ENCODE measurements at regions not wholly inside any gene's neighbourhood (a gene's known extent, or its start where the extent isn't known, plus 50 kb on each side); places are given as distances from the start of the nearest gene placed in this dataset.

GRCh38 chr22:27636716-27637508 is 164.6 kb downstream of the MN1 start:
- Histone ChIP-seq H3K4me3 (replicated peaks in 1 of 3) (no peak overlapping the region), H3K36me3 (no peaks in the 10 kb centered on the region), H3K4me1 (no peaks in the 10 kb centered on the region), H3K27ac (no peak overlapping the region), H3K9me3 (no peaks in the 10 kb centered on the region), H3K27me3 (peaks cover under 1% of the 10 kb centered on the region)
- 78 to 83% methylated on average over 5 to 10 of the region's 10 CpGs for WGBS, 2 donors
- no peak for DNase-seq
- intact Hi-C loops (cut with DNase I): no loop called here
- no peak for TF ChIP-seq CTCF (IDR thresholded peaks at IDR 0.05)
- no peak for TF ChIP-seq POLR2A (IDR thresholded peaks at IDR 0.05)

- Histone ChIP-seq H3K9me3 (no peaks in the 10 kb centered on the region), H3K36me3 (no peaks in the 10 kb centered on the region), H3K27ac (no peak overlapping the region), H3K27me3 (peaks cover 3% of the 10 kb centered on the region), H3K4me3 (replicated peaks in 1 of 3) (no peak overlapping the region), H3K4me1 (no peaks in the 10 kb centered on the region)
- no peak for DNase-seq
- WGBS, 2 donors: 81 to 88% methylated on average over 3 of the region's 3 CpGs
- TF ChIP-seq CTCF (IDR thresholded peaks at IDR 0.05): no peak
- no peak for TF ChIP-seq POLR2A (IDR thresholded peaks at IDR 0.05)
- intact Hi-C loops (cut with DNase I): no loop called here
These were observed 164.0 kb downstream of the MN1 start for GRCh38 chr22:27637604-27638003.

- Histone ChIP-seq H3K9me3 (no peaks in the 10 kb centered on the region), H3K27ac (no peak overlapping the region), H3K4me1 (no peaks in the 10 kb centered on the region), H3K27me3 (peaks cover 3% of the 10 kb centered on the region), H3K4me3 (replicated peaks in 1 of 3) (no peak overlapping the region), H3K36me3 (no peaks in the 10 kb centered on the region)
- intact Hi-C loops (cut with DNase I): no loop called here
- 62 to 65% methylated on average over 24 to 25 of the region's 25 CpGs for WGBS, 2 donors
- no peak for TF ChIP-seq POLR2A (IDR thresholded peaks at IDR 0.05)
- no peak for TF ChIP-seq CTCF (IDR thresholded peaks at IDR 0.05)
- no peak for DNase-seq
These were observed 163.0 kb downstream of the MN1 start for GRCh38 chr22:27638329-27639233.

GRCh38 chr22:27639248-27640086 is 162.1 kb downstream of the MN1 start:
- Histone ChIP-seq H3K4me1 (no peaks in the 10 kb centered on the region), H3K4me3 (replicated peaks in 1 of 3) (no peak overlapping the region), H3K27me3 (peaks cover 3% of the 10 kb centered on the region), H3K9me3 (no peaks in the 10 kb centered on the region), H3K27ac (no peak overlapping the region), H3K36me3 (no peaks in the 10 kb centered on the region)
- TF ChIP-seq POLR2A (IDR thresholded peaks at IDR 0.05) (no peak), CTCF (IDR thresholded peaks at IDR 0.05) (no peak)
- WGBS, 2 donors: 55 to 60% methylated on average over 19 of the region's 19 CpGs
- intact Hi-C loops (cut with DNase I): no loop called here
- peak in 1 of 2 donors; percentile 11 for DNase-seq
